GM21528 (cell line): ENCODE measurements at regions not wholly inside any gene's neighbourhood (a gene's known extent, or its start where the extent isn't known, plus 50 kb on each side); places are given as distances from the start of the nearest gene placed in this dataset.
"Not testable (repeated sequence)": the region's sequence is repeated elsewhere in the genome, so short reads cannot be mapped to it uniquely, and the experiment has no call there.

Experiments
- ATAC-seq: cut with Tn5 transposase; IDR thresholded peaks from one replicate; pipeline ENCODE4 v1.9.1; 2021; ENCODE audit warnings: mild to moderate bottlenecking, moderate library complexity; ENCODE audit not compliant: unreplicated experiment, low FRiP score

DNA sequence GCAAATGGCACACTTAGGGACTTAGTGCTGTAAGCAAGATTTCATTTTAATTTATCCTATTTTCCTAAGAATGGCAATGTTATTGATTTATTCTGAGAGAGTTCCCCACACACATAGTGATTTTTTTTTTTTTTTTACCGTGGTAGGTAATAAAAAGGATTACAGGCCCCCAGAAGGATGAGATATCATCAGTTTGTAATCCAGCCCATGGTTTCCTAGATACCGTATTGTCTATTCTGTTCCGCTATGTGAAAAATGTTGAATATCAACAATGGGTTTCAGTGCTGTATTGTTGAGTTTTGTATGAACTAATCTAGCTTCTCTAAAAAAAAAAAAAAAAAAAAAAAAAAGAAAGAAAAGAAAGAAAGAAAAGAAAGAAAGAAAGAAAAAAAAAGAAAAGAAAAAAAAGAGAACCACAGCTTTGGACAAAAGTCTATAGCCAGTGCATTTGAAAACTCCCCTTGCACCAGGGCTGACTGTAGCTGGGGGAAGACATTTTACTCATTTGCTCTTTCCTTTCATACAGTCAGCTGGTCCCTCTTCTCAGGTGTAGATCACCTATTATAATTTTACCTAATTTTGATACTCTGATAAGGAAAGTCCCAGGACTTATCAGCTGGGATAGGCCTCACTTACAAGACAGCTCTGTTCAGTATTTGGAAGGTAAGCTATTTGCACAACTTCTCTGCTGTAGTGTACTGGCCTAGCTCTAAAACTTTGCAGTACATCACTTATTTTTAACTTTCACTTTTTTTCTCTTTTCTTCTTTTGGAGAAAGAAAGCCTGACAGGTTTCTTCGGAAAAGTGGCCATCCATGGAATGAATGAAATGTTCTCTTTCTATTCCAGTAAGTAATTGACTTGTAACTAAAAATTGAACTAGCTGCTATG is 101.4 kb upstream of the SOX2 start:
- no peak for ATAC-seq

DNA sequence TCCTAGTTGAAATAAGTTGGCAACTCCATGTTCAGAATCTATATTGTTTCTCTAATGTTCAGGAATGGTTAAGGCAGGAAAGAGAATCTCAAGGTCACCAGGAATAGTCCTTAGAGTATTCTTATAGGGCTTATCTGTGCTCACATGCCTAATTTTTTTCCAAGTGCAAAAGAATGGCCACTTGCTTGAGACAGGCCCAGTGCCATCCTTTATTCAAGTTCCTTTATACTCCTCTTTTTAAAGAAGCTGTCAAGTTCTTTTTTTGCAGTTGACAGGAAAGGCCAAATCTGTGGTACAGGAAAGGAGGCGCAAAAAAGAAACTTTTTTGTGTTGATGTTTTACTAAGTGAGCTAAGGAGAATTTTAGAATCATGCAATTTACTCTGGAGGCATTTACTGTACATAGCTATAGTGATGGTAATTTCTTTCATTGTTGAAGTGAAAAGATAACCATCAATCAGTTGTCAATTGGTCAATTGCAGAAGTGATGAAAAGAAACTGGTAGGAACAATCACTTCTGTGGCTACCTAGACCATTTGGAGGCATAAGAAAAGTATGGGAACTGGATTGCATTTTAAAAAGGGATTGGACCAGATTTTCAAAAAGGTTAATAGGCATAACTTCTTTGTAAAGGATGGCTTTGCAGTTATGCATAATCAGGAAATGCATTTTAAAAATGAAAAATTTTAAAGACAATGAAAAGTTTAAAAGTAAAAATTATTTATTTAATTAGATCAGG is 102.5 kb upstream of the SOX2 start:
- no peak for ATAC-seq

DNA sequence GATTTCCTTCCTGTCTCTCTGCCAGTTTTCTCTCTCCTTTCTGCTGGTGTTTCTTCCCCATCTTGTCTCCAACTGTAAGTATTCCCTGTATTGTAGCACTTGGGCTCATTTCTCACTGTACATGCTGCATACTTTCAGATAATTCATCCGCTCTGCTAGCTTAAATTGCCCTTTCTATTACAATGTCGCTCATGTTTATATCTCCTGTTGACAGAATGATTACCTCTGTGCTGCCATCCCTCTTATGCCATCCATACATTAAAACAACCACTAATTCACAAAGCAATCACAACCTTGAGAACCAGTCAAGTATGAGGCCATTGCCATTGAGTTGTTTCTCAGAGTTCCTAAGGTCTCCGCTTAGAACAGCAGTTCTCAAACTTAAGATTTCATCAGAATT is 107.5 kb upstream of the SOX2 start:
- ATAC-seq, result no peak

DNA sequence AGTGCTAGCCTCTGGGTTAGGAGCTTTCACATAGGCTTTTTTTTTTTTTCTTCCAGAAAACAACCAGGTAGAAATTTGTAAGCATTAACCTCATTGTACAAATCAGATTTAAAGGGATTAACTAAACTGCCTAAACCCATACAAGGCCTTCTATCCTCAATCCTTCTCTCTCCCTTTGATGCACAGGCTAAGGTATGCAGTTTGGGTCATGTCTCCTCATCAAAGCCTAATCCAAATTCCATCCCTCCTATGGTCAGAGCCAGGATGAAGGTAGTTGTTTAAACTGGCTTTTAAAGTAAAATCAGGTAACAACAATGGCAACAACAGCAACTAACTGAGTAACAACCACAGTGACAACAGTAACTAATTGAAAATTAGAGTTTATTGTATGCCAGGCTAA is 115.6 kb upstream of the SOX2 start:
- ATAC-seq, result no peak

DNA sequence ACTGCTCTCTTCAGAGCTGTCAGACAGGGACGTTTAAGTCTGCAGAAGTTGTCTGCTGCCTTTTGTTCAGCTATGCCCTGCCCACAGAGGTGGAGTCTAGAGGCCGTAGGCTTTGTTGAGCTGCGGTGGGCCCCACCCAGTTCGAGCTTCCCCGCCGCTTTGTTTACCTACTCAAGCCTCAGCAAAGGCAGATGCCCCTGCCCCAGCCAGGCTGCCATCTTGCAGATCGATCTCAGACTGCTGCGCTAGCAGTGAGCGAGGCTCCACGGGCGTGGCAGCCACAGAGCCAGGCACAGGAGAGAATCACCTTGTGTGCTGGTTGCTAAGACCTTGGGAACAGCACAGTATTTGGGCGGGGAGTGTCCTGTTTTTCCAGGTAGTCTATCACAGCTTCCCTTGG is 120.8 kb upstream of the SOX2 start:
- ATAC-seq, result not testable (repeated sequence)

DNA sequence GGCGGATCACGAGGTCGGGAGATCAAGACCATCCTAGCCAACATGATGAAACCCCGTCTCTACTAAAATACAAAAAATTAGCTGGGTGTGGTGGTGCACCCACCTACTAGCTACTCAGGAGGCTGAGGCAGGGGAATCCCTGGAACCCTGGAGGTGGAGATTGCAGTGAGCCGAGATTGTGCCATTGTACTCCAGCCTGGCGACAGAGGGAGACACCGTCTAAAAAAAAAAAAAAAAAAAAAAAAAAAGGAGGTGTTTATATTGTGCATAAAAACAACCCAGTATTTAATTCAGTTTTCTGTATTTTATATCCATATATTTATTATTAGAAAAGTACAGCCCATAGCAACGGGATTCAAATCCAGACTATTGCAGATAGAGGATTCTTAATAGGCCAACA is 129.1 kb upstream of the SOX2 start:
- no peak for ATAC-seq

DNA sequence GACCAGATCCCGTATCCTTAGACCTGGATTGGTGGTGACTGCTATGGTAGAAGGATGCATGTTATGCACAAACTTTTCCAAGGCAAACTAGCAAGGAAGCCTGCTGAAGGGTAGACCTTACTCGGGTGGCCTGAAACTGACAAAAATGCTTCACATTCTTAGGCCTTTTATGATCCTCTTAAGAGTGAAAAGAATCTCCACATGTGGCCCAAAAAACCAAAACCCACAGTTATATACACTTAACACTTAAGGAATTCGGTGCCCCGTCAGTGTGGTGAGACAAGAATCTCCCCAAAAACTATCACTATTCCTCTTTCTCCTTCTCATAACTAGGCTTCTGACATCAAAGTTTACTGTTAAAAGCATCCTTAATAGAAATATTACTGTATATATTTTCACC is 130.1 kb upstream of the SOX2 start:
- ATAC-seq, result no peak

DNA sequence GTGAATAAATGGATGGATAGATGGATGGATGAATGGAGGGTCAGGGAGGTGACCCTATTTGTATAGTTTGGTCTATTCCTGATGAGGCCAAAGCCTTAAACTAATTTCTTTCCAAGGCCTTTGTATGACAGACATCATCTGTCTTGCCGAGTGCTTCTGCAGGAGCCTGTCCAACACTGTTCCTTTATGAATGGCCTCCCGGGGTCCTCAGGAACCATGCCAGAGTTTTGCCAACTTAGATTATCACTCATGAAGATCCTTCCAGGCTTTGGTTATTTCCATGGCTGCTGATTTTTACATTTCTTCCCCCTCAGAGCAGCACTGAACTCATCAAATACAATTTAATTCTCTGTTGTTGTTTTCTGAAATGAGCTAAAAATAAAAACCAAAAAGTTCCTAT is 133.0 kb upstream of the SOX2 start:
- ATAC-seq, result no peak

DNA sequence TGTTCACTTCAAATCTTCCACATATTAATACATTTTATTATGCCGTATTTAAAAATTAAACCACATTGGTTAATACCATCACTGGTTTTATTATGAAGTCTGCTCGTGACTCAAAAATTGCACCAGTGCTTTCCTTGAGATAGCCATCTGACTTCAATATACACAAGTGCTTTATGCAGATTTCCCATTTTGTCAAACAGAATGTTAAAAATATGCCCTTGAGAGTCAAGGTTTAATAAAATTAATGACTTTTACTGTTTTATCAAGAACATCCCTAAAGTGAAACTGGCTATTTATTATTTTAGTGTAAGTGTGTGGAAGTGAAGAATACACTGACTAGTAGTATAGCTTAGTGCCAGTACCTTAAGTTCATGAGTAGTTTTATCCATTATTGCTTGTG is 139.3 kb upstream of the SOX2 start:
- ATAC-seq, result no peak

DNA sequence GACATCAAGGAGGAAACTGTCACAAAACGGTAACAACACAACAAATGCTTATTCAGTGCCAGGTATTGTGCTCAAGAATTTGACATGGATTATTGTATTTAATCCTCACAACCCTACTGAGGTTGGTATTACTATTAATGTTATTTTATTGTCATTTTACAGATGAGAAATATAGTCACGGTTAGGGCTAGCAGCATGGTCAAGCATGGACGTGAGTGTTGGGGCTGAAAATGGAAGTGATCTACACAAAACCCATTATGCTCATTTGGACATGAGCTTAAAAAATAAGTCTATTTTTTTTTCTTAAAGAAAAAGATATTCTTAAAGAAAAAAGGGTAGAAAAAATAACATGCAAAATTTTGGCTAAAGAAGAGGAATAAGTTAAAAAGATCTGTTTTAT is 141.3 kb upstream of the SOX2 start:
- no peak for ATAC-seq

DNA sequence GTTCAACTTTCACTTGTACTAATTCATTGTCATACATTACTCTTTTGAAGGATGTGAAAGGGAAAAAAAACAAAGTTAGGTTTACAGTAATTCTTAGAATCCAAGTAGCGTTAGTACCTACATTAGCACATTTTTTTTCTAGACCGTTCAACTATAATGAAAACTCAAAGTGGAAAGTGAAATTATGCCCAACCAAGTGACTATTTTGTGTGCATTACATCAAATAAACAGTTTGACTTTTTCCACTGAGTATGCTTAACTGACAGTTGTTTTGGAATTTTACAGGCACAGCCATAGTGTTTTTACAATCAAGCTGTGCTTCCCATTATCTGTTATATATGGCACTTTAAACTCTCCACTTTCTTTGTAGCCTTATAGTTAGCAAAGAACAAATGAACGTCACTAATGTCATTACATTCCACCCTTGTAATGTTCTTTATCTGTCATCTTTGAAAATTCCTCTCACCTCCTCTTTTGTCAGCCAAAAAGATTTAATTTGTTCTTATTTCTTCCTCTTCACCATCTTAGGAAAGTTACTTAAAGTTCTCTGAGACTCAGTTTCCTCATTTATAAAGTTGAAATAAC is 142.3 kb upstream of the SOX2 start:
- no peak for ATAC-seq

DNA sequence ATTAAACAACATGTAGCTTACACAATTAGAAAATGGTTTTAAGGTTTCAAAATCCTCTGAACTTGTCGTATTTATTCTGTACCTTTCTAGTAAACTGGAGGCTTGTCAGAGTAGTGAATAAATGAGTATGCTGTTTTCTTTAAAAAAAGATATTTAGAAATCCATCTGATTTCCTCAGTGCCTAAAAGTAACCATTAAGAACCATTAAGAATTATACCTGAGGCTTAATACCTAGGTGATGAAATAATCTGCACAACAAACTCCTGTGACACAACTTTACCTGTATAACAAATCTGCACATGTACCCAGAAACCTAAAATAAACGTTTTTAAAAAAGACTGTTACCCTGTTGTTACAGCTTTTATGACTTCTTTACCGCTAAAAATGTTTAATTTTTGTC is 143.0 kb upstream of the SOX2 start:
- no peak for ATAC-seq

DNA sequence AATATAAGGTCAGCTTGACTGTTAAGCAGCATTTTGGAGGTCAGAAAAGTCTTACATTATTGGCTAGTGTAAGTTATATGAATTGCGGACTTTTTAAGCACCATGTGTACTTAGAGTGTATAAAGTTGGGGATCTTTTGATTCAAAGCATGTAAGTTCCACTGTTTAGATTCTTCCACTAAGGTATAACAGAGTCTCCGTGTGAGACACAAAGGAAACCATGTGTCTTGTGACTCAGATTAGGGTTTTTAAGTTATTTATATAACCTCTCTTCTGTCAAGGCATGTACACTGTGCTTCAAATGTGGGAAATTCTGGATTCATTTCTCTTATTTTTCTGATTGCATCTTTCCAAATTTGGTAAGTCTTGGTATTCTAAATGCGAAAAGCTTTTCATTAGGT is 143.5 kb upstream of the SOX2 start:
- no peak for ATAC-seq

DNA sequence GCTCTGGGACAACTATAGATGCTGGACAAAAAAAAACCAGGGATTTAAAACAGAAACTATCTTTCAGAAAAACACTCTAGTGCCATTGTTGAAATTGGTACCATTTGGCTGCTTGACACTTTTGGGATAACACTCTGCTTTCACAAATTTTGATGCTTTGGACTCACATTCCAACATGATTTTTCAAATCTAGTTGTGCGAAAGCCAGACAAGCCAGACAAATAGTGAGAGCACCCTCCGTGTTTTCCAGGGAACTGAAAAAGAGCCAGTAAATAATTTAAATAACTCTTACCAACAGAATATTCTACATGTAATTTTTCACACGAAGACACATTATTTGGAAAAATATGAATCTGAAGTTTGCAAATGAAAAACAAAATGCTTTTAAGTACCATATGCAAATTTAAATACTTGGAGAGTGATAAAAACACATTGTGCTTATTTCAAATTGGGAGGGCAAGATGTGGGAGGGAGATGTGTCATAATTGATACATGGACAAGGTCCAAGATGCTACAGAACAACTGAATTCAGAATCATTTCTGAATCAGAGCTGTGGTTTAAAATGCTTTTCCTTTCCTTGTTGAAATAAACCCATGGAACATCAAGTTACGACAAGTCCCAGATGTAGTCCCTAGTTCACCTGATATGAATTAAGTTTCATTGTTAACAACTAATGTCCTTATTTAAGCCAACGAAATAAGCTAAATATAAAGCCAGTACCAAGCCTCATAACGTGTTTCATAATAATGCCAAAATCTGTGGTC is 144.2 kb upstream of the SOX2 start:
- no peak for ATAC-seq

DNA sequence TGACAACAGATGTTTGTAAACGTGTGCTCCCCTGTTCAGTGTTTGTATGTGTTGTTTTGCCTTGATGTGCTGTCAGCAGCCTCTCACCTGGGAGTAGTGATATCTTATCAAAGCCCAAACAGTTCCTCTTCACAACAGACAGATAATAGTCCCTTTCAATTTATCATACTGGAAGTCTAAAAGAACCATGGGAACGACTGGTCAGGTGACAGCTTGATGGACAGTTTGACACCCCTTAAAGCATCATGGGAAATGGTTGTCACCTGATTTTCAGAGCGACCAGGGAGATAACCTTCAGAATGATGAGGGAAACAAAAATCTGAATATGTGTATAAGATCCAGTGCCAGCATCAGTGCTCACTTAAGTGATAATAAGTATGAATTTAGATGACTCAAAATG is 146.3 kb upstream of the SOX2 start:
- no peak for ATAC-seq

DNA sequence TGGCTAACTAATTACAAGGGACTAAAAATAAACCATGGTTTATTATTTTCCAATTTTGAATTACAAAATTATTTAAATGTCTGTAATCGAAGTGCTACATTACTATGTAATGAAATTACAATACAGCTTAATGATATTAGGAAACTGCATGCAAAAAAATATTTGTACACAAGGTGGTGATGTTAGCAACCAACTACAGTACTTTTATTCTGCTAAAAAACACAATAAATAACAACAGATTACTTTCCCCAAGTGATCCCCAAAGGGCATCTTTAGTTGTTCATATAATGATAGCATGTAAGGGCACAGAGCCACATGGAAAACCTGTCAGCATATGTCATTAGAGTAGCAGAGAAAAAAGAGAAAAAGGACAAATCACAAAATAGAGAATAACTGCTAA is 147.5 kb upstream of the SOX2 start:
- no peak for ATAC-seq

DNA sequence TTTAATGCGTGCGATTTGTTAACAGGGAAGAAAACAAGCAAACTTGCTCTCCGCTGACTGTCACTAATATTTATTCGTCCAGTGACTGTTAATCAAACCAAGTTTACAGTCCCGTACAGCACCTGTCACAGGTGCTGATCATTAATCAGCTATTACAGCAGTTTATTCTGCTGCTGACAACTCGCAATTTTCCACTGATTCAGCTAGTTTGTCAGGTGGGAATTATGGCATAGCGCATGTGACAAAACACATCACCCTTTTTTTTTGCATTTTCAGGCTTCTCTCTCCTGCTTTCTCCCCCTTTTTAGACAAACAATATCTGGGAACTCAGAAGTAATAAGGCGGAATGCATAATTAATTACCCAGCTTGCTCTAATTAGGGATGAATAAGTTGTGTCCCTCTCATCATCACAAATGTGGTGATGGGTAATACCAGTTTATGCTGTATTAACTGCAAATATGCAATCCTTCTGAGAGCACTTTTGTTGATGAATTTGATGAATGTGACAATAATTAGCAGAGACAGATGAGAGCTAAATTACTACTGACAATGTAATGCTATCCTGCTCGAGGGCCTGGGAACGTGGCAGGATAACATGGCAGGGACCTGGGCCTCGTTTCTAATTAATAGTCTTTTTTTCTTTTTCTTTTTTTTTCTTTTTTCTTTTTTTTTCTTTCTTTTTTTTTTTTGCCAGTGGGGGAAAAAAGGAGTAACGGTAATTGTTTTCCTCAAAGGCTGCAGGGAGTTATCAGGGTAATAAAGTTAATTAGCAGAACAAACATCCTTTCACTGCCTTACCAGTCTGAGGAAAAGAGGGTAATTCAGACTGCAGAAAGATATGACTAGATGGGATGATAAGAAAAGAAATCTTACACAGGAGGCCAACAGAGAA is 150.3 kb upstream of the SOX2 start:
- ATAC-seq, result no peak

DNA sequence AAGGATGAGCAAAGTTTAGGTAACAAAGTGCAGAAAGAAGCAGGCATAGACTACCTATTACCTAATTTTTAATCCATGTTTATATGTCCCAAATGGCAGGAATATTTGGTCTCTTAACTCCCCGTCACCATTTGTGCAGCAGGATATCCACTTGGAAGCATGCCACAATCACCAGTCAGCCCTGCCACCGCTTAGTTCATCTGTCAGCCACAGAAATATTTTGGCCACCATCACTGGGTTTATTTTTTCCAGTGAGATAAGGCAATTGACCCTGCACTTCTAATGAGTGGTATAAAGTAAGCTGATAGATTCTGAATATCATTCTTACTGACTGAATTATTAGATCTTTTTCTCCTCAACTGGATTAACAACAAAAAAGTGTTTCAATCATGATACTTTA is 152.9 kb upstream of the SOX2 start:
- ATAC-seq, result no peak

DNA sequence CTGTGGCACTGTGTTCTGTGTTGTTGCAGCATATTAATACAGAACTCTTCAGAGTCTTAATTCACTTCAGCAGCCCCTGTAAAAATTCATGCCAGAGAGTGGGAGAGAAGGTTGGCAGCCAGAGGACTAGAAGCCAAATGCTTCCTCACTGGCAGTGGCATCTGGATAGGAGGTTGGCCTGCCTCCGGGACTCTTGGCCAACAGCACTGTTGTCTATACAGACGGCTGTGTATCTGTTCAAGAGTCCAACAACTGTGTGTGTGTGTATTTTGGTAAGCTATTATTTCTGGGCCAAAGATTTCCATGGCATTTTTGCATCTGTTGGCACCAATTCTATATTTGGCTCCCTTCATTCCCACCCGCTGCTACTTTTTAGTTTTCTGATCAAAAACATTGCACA is 156.0 kb upstream of the SOX2 start:
- no peak for ATAC-seq

DNA sequence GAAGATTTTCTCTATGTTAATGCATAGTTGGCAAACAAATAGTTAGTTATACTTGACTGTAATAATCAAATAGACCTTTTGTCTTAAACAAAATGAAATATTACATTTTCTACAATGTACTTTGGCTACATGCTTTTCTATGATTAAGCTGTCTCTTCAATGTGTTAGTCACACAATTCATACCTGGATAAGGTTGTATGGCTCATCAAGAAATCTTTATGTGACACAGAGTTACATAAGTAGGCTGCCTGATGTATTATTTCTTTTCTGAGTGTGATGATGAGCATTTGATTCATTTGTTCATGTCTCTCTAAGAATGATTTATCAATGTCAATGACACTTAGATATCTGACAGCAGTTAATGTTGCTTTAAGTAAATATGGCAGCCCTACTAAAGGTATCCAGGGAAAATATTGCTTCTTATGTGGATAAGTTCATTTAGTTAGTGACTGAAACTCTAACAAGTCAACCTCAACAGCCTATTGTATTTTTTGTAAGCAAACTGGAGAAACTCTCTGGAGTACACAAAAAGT is 157.4 kb upstream of the SOX2 start:
- ATAC-seq, result no peak
